ENCODE measurements at regions not wholly inside any gene's neighbourhood (a gene's known extent, or its start where the extent isn't known, plus 50 kb on each side); places are given as distances from the start of the nearest gene placed in this dataset.
A peak's percentile ranks its signal among the peaks of the same experiment; 100 is the strongest.
"Not testable (repeated sequence)": the region's sequence is repeated elsewhere in the genome, so short reads cannot be mapped to it uniquely, and the experiment has no call there.

DNA sequence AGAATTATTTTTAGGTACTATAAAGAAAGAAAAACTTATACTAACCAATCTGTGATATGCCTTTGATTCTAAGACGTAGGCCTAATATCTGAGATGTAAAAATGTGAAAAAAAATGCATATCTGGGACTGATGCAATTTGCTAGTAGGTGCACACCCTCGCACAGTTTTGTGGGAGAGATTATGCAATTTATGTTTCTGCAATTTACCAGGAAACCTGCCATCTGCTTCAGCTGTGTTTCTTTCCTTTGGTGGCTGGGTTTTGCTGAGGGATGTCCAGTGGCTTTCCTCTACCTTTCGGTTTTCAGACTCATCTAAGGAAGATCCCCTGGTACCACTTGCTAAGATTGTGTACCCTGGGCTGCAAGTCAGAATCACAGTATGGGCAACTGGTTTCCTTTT, 186.9 kb downstream of the ZFP64 start:
- H3K4me3 ChIP-seq (ENCODE audit: low read length): no peak overlapping the region
- no peak overlapping the region for H3K27ac ChIP-seq (ENCODE audit: low read length)
- H3K27me3 ChIP-seq (ENCODE audit: control insufficient read depth, insufficient read depth, low read length): no peaks in the 10 kb centered on the region
- H3K9me3 ChIP-seq (ENCODE audit: control insufficient read depth, low read depth, low read length): no peaks in the 10 kb centered on the region
- H3K36me3 ChIP-seq (ENCODE audit: control insufficient read depth, low read depth, low read length): no peaks in the 10 kb centered on the region
- H3K9ac ChIP-seq (ENCODE audit: low read length): no peak overlapping the region
- peaks cover 33% of the 10 kb centered on the region for H3K4me1 ChIP-seq (ENCODE audit: control insufficient read depth, low read depth, low read length)

DNA sequence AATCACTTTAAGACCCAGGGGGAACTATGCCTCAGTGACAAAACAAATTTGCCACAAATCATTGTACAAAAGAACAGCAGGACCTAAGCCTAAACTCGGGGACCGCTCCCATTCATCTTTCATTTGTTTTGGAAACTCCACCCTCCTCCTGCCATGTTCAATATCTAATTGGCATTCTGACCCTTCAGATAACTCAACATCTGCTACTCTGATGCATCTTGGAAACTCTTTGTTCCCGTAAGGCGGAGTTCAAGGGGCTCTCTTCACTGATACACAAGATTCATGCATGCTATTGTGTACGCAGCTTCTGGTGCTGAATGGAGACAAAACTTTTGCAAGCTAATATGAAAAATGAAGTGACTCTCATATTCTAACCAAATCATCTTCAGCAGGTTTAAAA, 187.6 kb downstream of the ZFP64 start:
- Histone ChIP-seq H3K27ac (ENCODE audit: low read length) (no peak overlapping the region), H3K9ac (ENCODE audit: low read length) (peak overlapping the region; percentile 34), H3K27me3 (ENCODE audit: control insufficient read depth, insufficient read depth, low read length) (no peaks in the 10 kb centered on the region), H3K9me3 (ENCODE audit: control insufficient read depth, low read depth, low read length) (no peaks in the 10 kb centered on the region), H3K4me1 (ENCODE audit: control insufficient read depth, low read depth, low read length) (peaks cover 33% of the 10 kb centered on the region), H3K36me3 (ENCODE audit: control insufficient read depth, low read depth, low read length) (no peaks in the 10 kb centered on the region), H3K4me3 (ENCODE audit: low read length) (no peak overlapping the region)

DNA sequence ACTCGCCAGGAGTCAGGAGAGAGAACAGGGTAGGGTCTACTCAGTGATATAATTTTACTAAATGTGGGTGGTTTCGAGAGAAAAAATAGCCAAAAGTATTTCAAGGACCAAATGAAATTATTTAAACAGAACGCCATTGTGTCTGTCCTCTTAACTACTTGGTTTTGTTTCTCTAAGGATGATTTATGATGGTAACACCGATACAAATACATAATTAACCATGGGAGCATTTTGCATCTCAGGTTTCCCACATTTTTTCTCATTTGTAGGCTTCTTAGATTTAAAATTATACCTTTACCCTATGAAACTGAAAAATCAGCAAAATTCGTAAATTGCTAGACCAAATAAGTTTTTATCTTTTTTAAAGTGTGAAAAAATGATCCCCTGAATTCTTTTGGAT, 188.2 kb downstream of the ZFP64 start:
- Histone ChIP-seq H3K27ac (ENCODE audit: low read length) (peak overlapping the region; percentile 36), H3K9me3 (ENCODE audit: control insufficient read depth, low read depth, low read length) (no peaks in the 10 kb centered on the region), H3K27me3 (ENCODE audit: control insufficient read depth, insufficient read depth, low read length) (no peaks in the 10 kb centered on the region), H3K36me3 (ENCODE audit: control insufficient read depth, low read depth, low read length) (no peaks in the 10 kb centered on the region), H3K4me3 (ENCODE audit: low read length) (no peak overlapping the region), H3K4me1 (ENCODE audit: control insufficient read depth, low read depth, low read length) (peaks cover 33% of the 10 kb centered on the region), H3K9ac (ENCODE audit: low read length) (peak overlapping the region; percentile 34)

DNA sequence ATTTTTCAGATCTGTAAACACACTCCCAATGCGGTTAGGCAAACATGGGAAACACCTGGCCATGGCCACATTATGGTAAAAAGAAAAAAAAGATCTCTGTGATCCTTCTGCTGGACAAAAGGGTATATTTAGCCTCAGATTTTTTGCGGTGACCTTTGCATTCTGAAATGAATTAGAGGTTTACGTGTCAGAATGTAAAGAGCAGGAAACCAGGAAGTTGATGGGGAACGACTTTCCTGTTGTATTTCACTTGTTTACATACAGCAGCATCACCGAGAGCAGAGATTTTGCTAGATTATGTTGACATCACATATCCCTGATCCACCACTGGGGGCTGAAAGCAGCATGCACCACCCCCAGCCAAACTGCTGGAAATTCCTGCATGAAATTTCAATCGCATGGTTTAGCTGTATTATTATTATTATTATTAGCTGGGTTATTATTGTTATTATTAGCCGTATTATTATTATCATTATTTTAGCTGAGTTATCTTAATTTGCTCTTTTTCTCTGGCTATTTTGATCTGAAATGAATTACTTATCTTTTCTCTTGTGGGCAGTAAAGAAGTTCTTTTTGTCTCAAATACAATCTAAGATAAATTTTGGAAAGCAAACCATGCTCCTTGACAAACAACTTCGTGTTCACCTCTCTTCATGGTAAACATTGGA, 189.4 kb downstream of the ZFP64 start:
- H3K27ac ChIP-seq (ENCODE audit: low read length): no peak overlapping the region
- no peak overlapping the region for H3K4me3 ChIP-seq (ENCODE audit: low read length)
- H3K36me3 ChIP-seq (ENCODE audit: control insufficient read depth, low read depth, low read length): no peaks in the 10 kb centered on the region
- peaks cover 33% of the 10 kb centered on the region for H3K4me1 ChIP-seq (ENCODE audit: control insufficient read depth, low read depth, low read length)
- no peaks in the 10 kb centered on the region for H3K27me3 ChIP-seq (ENCODE audit: control insufficient read depth, insufficient read depth, low read length)
- no peaks in the 10 kb centered on the region for H3K9me3 ChIP-seq (ENCODE audit: control insufficient read depth, low read depth, low read length)
- H3K9ac ChIP-seq (ENCODE audit: low read length): no peak overlapping the region

DNA sequence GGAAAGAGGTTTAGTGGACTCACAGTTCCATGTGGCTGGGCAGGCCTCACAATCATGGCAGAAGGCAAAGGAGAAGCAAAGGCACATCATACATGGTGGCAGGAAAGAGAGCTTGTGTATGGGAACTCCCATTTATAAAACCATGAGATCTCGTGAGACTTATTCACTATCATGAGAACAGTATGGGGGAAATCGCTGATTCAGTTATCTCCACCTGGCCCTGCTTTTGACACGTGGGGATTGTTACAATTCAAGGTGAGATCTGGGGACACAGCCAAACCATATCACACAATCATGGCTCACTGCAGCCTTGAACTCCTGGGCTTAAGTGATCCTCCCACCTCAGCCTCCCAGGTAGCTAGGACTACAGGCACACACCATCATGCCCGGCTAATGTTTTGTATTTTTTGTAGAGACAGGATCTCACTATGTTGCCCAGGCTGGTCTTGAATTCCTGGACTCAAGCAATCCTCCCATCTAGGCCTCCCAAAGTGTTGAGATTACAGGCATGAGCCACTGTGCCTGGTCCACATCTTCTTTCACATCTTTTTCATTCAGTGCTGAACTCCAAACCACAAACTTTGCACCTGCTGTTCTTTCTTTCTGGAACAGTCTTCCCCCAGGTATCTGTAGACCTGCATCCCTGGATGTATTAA, 194.2 kb downstream of the ZFP64 start:
- not testable (repeated sequence) for H3K36me3 ChIP-seq (ENCODE audit: control insufficient read depth, low read depth, low read length); H3K27me3 ChIP-seq (ENCODE audit: control insufficient read depth, insufficient read depth, low read length); H3K4me3 ChIP-seq (ENCODE audit: low read length); H3K27ac ChIP-seq (ENCODE audit: low read length); H3K9ac ChIP-seq (ENCODE audit: low read length); H3K4me1 ChIP-seq (ENCODE audit: control insufficient read depth, low read depth, low read length); H3K9me3 ChIP-seq (ENCODE audit: control insufficient read depth, low read depth, low read length)

DNA sequence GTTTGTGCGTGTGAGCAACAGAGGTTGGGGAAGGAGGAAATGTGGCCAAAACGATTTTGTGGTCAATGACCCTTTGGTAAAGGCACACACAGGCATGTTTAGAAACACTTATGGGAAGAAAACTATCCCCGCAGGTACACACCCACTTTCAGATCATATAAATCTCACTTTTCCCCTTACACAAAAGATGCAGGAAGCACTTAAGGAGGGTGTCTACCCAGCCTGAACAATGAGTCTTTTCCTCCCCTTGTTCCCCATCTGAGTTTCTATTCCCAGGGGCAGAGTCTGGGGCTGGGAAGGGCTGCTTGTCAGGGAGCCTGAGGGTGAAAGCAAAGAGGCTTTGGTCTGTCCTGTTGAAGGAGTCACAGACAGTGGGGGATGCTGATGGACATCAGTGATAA, 193.2 kb upstream of the SALL4 start:
- Histone ChIP-seq H3K4me1 (ENCODE audit: control insufficient read depth, low read depth, low read length) (no peaks in the 10 kb centered on the region), H3K4me3 (ENCODE audit: low read length) (no peak overlapping the region), H3K9ac (ENCODE audit: low read length) (no peak overlapping the region), H3K27ac (ENCODE audit: low read length) (no peak overlapping the region), H3K27me3 (ENCODE audit: control insufficient read depth, insufficient read depth, low read length) (no peaks in the 10 kb centered on the region), H3K36me3 (ENCODE audit: control insufficient read depth, low read depth, low read length) (no peaks in the 10 kb centered on the region), H3K9me3 (ENCODE audit: control insufficient read depth, low read depth, low read length) (no peaks in the 10 kb centered on the region)

DNA sequence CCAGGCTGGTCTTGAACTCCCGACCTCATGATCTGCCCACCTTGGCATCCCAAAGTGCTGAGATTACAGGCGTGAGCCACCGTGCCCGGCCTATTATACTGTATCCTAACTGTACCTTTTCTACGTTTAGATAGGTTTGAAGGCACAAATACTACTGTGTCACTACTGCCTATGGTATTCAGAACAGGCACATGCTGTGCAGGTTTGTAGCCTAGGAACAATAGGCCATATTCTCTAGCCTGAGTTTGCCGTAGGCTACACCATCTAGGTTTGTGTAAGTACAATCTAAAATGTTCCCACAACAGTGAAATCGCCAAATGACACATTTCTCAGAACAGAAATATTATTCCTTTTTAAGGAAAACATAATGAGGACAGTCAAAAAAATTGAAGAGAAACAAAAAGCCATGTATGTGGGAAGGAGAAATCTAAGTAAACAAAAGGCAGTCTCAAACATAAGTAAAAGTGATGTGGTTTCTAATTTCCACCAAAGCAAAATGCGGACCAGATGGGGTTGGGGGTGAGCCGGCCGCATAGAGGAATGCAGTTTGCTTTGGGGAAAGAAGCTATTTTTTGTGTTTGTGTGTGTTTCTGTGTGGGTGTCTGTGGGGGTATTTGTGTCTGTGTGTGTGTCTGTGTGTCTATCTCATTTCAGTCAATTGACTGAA, 192.6 kb upstream of the SALL4 start:
- Histone ChIP-seq H3K4me3 (ENCODE audit: low read length) (no peak overlapping the region), H3K36me3 (ENCODE audit: control insufficient read depth, low read depth, low read length) (no peaks in the 10 kb centered on the region), H3K9ac (ENCODE audit: low read length) (no peak overlapping the region), H3K27ac (ENCODE audit: low read length) (no peak overlapping the region), H3K27me3 (ENCODE audit: control insufficient read depth, insufficient read depth, low read length) (no peaks in the 10 kb centered on the region), H3K9me3 (ENCODE audit: control insufficient read depth, low read depth, low read length) (no peaks in the 10 kb centered on the region), H3K4me1 (ENCODE audit: control insufficient read depth, low read depth, low read length) (no peaks in the 10 kb centered on the region)

DNA sequence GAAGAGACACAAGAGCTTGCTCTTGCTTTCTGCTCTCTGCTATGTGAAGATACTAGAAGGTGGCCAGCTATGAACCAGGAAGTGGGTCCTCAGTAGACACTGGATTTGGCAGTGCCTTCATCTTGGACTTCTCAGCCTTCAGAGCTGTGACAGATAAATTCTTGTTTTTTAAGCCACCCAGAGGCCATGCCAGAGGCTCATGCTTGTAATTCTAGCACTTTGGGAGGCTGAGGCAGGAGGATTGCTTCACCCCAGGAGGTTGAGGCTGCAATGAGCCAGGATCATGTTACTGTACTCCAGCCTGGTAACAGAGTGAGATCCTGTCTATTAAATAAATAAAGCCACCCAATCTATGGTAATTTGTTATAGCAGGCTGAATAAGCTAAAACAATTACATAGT, 185.5 kb upstream of the SALL4 start:
- Histone ChIP-seq H3K4me3 (ENCODE audit: low read length) (no peak overlapping the region), H3K9ac (ENCODE audit: low read length) (no peak overlapping the region), H3K27me3 (ENCODE audit: control insufficient read depth, insufficient read depth, low read length) (no peaks in the 10 kb centered on the region), H3K9me3 (ENCODE audit: control insufficient read depth, low read depth, low read length) (no peaks in the 10 kb centered on the region), H3K4me1 (ENCODE audit: control insufficient read depth, low read depth, low read length) (peaks cover 5% of the 10 kb centered on the region), H3K27ac (ENCODE audit: low read length) (no peak overlapping the region), H3K36me3 (ENCODE audit: control insufficient read depth, low read depth, low read length) (no peaks in the 10 kb centered on the region)

DNA sequence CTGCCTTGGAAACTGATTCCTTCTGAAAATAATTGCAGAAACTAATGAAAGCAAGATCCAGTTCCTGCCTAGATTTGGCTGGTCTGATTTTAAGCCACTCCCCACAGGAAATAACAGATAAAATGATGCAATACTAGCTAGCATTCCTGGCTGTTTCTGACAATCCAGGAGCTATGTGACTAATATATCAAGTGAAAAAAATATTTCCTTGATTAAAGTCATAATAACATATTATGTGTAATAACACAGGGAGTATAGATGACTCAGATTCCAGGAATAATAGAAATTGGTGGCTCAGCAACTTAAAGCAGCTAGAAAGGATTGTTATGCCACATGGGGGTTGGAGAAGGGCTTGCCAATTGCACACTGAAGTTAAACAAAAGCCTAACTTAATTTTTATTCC, 182.7 kb upstream of the SALL4 start:
- Histone ChIP-seq H3K36me3 (ENCODE audit: control insufficient read depth, low read depth, low read length) (no peaks in the 10 kb centered on the region), H3K4me3 (ENCODE audit: low read length) (no peak overlapping the region), H3K9me3 (ENCODE audit: control insufficient read depth, low read depth, low read length) (no peaks in the 10 kb centered on the region), H3K4me1 (ENCODE audit: control insufficient read depth, low read depth, low read length) (peaks cover 5% of the 10 kb centered on the region), H3K27ac (ENCODE audit: low read length) (peak overlapping the region; percentile 33), H3K9ac (ENCODE audit: low read length) (peak overlapping the region; percentile 35), H3K27me3 (ENCODE audit: control insufficient read depth, insufficient read depth, low read length) (no peaks in the 10 kb centered on the region)

DNA sequence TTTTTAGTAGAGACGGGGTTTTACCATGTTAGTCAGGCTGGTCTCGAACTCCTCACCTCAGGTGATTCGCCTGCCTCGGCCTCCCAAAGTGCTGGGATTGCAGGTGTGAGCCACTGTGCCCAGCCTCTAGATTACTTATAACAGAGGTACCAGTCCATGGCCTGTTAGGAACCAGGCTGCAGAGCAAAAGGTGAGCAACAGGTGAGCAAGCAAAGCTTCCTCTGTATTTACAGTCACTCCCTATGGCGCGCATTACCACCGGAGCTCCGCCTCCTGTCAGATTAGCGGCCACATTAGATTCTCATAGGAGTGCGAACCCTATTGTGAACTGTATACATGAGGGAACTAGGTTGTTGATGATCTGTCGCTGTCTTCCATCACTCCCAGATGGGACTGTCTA, 178.0 kb upstream of the SALL4 start:
- no peak overlapping the region for H3K9ac ChIP-seq (ENCODE audit: low read length)
- peaks cover 4% of the 10 kb centered on the region for H3K4me1 ChIP-seq (ENCODE audit: control insufficient read depth, low read depth, low read length)
- H3K36me3 ChIP-seq (ENCODE audit: control insufficient read depth, low read depth, low read length): no peaks in the 10 kb centered on the region
- H3K27ac ChIP-seq (ENCODE audit: low read length): no peak overlapping the region
- no peak overlapping the region for H3K4me3 ChIP-seq (ENCODE audit: low read length)
- no peaks in the 10 kb centered on the region for H3K9me3 ChIP-seq (ENCODE audit: control insufficient read depth, low read depth, low read length)
- H3K27me3 ChIP-seq (ENCODE audit: control insufficient read depth, insufficient read depth, low read length): no peaks in the 10 kb centered on the region

DNA sequence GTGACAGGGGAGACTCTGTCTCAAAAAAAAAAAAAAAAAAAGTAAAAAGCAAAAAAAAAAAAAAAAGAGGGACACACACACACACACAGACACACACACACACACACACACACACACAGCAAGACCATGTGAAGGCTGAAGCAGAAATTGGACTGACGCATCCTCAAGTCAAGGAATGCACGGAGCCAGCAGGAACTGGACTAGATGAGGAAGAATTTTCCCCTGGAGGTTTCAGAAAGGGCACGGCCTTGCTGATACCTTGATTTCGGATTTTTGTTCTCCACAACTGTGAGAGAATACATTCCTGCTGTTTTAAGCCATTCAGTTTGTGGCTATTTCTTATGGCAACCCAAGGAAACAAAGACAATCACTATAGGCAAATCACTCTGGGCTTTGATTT, 176.9 kb upstream of the SALL4 start:
- Histone ChIP-seq H3K9ac (ENCODE audit: low read length) (no peak overlapping the region), H3K27ac (ENCODE audit: low read length) (no peak overlapping the region), H3K4me1 (ENCODE audit: control insufficient read depth, low read depth, low read length) (no peaks in the 10 kb centered on the region), H3K27me3 (ENCODE audit: control insufficient read depth, insufficient read depth, low read length) (no peaks in the 10 kb centered on the region), H3K9me3 (ENCODE audit: control insufficient read depth, low read depth, low read length) (no peaks in the 10 kb centered on the region), H3K4me3 (ENCODE audit: low read length) (no peak overlapping the region), H3K36me3 (ENCODE audit: control insufficient read depth, low read depth, low read length) (no peaks in the 10 kb centered on the region)

DNA sequence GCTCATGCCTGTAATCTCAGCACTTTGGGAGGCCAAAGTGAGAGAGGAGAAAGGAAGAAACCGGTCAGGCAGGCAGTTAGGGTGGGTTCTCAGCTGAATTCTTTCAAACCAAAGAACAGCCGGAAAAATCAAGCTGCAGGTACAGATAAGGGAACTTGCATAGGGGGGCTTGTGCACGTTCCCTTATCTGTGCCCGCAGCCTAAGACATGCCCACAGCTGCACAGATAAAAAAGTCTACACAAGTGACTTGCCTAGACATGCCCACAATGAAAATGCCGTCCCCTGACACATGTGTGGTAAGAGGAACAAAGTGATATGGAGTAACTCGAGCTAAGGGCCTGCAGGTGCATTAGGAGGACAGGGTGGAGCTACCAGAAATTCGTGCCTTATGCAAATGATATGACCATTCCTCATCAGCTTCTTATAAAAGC, 175.8 kb upstream of the SALL4 start:
- Histone ChIP-seq H3K9ac (ENCODE audit: low read length) (no peak overlapping the region), H3K27ac (ENCODE audit: low read length) (no peak overlapping the region), H3K36me3 (ENCODE audit: control insufficient read depth, low read depth, low read length) (no peaks in the 10 kb centered on the region), H3K4me1 (ENCODE audit: control insufficient read depth, low read depth, low read length) (no peaks in the 10 kb centered on the region), H3K27me3 (ENCODE audit: control insufficient read depth, insufficient read depth, low read length) (no peaks in the 10 kb centered on the region), H3K4me3 (ENCODE audit: low read length) (no peak overlapping the region), H3K9me3 (ENCODE audit: control insufficient read depth, low read depth, low read length) (no peaks in the 10 kb centered on the region)
